Sigmoid colon (tissue), 3 donors: ENCODE measurements at regions not wholly inside any gene's neighbourhood (a gene's known extent, or its start where the extent isn't known, plus 50 kb on each side); places are given as distances from the start of the nearest gene placed in this dataset.

Source experiments
- POLR2A ChIP-seq, 2 donors: fragments of 450-650 bp; IDR thresholded peaks; one replicate each; pipeline ENCODE4 v1.6.1; 2016; ENCODE audit warnings: antibody characterized with exemption in 2 of 2, mild to moderate bottlenecking in 2 of 2, moderate library complexity in 2 of 2
- TF ChIP-seq, protein P1 (sequence below), 4 experiments: fragments of 450-650 bp in 3 of 4; fragments of 200-600 bp in 1 of 4; IDR thresholded peaks; one replicate each; pipeline ENCODE4 v1.5.1; 2016 to 2019; ENCODE audit warnings: antibody characterized with exemption in 4 of 4, mild to moderate bottlenecking in 3 of 4, moderate library complexity in 2 of 4

DNA sequence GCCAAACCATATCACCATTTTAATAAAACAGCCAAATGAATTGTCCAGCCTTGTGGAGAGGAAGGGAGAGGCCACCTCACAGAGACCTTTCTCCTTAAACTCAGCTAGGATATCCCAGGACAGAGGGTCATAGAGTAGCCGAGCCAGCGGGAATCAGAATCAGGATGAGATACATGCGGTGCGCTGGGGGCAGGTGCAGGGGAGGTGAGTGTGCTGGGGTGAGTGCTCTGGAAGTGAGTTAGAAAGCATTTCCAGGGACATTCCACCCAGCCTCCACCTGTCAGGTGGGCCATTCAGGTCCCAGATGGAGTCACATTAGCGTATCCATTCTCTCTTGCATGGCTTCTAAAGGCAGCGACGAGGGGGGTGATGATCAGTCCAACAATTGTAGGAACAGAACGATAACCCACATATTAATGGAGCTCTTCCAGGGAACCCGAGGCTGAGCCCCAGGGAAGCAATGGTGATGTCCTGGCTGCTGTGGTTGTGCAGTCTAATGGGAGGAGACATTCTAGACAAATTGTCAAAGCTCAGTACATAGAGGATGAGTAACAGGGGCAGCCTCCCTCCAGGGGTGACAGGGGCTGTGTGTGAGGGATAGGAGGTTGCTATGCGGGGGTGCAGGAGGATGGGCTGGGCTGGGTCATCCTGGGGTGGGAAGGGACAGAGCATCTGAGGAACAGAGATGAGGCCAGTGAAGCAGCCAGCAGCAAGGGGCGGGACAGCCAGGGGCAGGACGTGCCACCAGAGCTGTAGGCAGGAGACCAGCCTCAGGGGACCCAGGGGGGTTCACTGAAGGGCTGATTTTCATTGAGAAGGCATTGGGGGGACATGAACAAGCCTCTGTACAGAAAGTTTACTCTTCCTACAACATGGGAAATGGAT lies 88.7 kb upstream of the FRMD1 start:
- TF ChIP-seq, protein P1, sequence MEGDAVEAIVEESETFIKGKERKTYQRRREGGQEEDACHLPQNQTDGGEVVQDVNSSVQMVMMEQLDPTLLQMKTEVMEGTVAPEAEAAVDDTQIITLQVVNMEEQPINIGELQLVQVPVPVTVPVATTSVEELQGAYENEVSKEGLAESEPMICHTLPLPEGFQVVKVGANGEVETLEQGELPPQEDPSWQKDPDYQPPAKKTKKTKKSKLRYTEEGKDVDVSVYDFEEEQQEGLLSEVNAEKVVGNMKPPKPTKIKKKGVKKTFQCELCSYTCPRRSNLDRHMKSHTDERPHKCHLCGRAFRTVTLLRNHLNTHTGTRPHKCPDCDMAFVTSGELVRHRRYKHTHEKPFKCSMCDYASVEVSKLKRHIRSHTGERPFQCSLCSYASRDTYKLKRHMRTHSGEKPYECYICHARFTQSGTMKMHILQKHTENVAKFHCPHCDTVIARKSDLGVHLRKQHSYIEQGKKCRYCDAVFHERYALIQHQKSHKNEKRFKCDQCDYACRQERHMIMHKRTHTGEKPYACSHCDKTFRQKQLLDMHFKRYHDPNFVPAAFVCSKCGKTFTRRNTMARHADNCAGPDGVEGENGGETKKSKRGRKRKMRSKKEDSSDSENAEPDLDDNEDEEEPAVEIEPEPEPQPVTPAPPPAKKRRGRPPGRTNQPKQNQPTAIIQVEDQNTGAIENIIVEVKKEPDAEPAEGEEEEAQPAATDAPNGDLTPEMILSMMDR (IDR thresholded peaks at IDR 0.05) = no peak
- TF ChIP-seq POLR2A (IDR thresholded peaks at IDR 0.05) = no peak
